Fibroblast of gingiva (primary cell): ENCODE measurements at regions not wholly inside any gene's neighbourhood (a gene's known extent, or its start where the extent isn't known, plus 50 kb on each side); places are given as distances from the start of the nearest gene placed in this dataset.

ENCODE experiments used
- DNase-seq: peaks from one replicate; pipeline ENCODE4 v3.0.0-alpha.2; 2011; ENCODE audit warnings: low read depth

- no peak for DNase-seq
Measured at GRCh38 chr5:143730112-143730801, 81.7 kb upstream of the HMHB1 start.

GRCh38 chr5:143729334-143729946 lies 82.5 kb upstream of the HMHB1 start:
- no peak for DNase-seq

DNA sequence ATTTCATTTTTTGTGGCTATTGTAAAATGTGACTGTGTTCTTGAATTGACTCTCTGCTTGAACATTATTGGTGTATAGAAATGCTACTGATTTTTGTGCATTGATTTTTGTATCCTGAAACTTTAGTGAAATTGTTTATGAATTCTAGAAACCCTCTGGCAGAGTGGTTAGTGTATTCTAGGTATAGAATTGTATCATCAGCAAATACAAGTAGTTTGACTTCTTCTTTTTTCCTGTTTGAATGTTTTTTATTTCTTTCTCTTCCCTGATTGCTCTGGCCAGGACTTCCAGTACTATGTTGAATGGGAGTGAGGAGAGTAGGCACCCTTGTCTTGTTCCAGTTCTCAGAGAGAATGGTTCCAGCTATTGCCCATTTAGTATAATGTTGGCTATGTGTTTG lies 88.8 kb upstream of the HMHB1 start:
- DNase-seq: no peak

DNA sequence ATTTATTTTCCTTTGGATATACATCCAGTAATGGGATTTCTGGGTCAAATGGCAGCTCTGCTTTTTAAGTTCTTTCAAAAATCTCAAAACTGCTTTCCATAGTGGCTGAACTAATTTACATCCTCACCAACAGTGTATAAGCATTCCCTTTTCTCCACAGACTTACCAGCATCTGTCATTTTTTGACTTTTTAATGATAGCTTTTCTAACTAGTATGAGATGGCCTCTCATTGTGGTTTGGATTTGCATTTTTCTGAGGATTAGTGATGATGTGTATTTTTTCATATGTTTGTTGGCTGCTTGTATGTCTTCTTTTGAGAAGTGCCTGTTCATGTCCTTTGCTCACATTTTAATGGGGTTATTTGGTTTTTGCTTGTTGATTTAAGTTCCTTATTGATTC lies 90.0 kb upstream of the HMHB1 start:
- no peak for DNase-seq

GRCh38 chr5:143720689-143721088 lies 91.3 kb upstream of the HMHB1 start:
- no peak for DNase-seq

- DNase-seq: peak; percentile 87
Measured at GRCh38 chr5:143717400-143717799, 94.6 kb upstream of the HMHB1 start.

- no peak for DNase-seq
Measured at GRCh38 chr5:143716881-143717280, 95.1 kb upstream of the HMHB1 start.

GRCh38 chr5:143715616-143716015 lies 96.3 kb upstream of the HMHB1 start:
- DNase-seq: no peak

- DNase-seq: no peak
Measured at GRCh38 chr5:143714629-143715028, 97.3 kb upstream of the HMHB1 start.

DNA sequence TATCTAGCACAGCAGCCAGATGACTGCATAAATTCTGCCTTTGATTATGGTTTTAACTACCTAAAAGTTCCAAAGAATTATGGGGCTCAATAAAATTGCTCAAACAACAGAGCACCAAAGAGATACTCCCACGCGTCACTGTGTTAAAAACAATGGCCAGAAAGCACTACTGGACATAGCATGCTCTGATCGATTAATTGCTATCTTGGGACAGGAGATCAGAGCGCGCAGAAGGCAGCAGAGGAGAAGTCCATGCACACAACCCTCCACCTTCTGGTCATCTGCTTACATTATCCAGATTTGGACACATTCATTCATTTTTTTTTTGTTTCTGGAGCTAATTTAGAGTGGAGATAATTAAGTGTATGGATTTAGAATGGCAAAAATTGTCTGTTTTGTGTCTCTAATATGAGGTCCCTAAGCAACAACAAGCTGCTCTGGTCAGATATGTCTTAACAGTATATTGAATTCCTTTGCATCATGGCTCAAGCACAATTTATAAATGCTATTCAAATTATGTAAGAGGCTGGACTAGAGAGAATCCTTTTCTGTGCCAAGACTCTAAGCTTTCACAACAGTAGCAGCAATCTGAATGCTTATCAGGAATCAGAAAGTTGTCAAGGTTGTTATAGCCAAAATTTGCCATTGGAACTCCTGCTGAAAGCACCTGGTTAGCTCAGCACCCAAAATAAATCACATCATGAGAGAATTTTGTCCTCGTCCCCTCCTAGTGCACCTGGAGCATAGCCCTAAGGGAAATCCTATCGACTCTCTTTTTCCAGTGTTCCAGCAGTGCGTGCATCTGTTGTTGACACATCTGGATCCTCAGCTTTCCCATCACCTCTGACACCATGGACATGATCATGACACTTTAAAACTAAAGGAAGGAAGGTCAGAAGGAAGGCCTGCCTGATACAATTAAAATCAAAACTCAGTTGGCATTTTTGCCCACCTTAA lies 98.6 kb upstream of the HMHB1 start:
- DNase-seq: peak; percentile 85

DNA sequence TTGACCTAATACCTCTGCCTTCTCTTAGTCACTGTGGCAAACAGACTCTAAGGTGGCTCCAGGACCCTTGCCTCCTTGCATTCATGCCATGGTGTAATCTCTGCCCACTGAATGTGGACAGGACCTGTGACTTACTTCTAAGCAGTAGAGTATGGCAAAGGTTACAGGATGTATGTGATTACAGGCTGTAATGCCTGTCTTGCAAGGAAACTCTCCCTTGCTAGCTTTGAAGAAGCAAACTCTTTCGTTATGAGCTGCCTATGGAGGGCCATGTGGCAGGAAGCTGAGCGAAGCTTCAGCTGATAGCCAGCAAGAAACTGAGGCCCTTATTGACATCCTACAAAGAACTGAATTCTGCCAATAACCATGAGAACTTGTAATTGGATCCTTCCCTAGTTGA lies 103.3 kb upstream of the HMHB1 start:
- no peak for DNase-seq

DNA sequence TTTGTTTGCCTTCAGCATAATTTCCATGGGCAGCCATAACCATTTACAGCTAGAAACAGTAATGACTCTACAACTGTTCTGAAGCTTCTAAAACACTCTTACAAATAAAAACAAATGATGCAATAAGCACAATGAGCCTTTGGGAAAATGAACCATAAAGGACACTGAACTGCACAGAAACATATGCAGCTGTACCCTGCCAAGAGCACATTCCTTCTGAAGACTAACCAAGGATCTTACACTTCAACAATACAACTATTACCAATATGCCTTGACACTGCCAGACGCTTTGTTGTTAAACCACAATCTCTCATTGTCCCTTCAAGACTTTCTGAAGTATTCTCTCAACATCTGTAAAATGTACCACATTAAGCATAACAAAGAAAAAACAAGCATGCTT lies 104.2 kb upstream of the HMHB1 start:
- DNase-seq: peak; percentile 90

GRCh38 chr5:143705381-143705780 lies 106.6 kb upstream of the HMHB1 start:
- DNase-seq: peak; percentile 58

- DNase-seq: no peak
Measured at GRCh38 chr5:143703659-143704058, 108.3 kb upstream of the HMHB1 start.

DNA sequence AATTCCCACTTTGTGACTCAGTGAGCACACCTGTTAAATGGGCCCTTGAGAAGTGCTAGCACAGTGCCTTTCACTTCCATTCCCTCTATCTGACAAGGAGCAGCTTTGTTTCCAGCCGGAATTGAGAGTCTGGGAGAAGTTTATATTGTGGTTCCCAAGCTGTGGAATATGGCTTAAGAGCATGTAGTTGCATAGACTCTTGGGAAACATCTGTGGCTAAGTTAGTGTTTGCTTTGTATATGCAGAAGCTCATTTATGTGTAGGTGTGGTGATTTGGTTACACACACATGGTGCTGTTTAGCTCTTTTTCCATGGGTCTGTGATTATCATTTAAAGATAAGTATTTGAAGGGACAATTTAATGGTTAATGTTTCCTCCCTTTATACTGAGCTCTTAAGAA lies 110.5 kb upstream of the HMHB1 start:
- DNase-seq: no peak

DNA sequence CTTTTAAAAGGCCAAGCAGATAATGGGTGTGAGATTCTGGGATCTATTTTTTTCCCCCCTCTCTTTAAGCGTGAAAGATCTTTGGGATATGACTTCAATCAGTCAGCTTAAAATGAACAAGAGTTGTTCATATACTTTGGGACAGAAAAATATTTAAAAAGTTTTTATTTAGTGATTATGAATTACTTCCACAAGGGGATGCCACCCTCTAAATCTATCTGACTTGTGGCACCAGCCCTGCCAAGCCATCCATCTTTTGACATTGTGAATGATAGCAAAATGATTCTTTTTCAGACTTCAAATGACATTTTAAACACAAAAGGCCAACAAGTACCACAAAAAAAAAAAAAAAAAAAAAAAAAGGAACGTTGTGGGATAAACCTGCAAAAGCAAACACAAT lies 111.0 kb upstream of the HMHB1 start:
- DNase-seq: no peak

DNA sequence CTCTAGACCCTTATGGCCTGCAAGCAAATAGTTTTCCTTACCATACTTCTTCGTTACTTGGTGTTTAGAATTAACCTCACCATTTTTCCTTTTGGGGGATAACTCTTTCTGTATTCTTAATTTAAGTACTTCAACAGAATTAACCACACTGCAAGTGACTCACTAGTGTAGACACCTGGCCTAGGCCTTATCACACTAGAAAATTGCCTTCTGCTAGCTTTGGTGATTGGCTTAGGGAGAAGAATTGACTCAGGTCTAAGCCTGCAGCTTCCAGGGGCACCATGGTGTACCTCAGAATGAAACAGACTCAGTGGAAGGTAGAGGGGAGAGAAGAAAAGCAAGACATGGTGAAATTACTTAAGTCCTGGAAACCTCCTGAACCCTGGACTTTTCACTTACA lies 112.8 kb upstream of the HMHB1 start:
- no peak for DNase-seq

GRCh38 chr5:143698574-143698973 lies 113.4 kb upstream of the HMHB1 start:
- DNase-seq: no peak

DNA sequence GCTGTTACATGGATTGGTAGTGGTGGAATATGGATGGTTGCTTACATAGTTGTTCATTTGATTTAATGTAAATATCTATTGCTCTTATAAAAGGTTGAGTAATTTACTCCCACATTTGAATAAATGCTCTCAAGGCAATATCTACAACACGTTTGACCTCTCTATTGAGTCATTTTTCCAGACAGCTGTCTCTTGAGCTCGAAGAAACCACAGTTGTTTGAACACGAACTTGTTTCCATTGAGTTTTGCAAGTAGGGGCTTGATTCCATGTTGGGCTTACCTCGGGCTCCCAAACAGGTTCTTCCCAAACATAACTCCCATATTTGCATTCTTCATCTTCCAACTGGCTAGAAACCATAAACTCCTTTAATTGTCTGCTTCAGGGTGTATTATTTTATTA lies 115.0 kb upstream of the HMHB1 start:
- no peak for DNase-seq

DNA sequence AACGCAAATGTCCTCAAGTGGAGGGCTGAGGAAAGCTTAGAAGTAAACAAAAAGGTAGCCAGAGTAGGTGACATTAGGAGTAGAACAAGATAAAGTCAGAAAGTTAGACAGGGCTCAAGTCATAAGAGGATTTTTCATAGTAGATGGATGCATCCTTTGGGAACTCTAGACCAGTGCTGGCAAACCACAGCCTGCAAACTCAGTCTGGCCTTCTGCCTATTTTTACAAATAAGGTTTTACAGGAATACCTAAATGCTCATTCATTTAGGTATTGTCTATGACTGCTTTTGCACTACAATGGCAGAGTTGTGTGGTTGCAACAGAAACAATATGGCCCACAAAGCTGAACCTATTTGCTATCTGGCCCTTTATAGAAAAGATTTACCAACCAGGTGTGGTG lies 116.0 kb upstream of the HMHB1 start:
- DNase-seq: no peak

DNA sequence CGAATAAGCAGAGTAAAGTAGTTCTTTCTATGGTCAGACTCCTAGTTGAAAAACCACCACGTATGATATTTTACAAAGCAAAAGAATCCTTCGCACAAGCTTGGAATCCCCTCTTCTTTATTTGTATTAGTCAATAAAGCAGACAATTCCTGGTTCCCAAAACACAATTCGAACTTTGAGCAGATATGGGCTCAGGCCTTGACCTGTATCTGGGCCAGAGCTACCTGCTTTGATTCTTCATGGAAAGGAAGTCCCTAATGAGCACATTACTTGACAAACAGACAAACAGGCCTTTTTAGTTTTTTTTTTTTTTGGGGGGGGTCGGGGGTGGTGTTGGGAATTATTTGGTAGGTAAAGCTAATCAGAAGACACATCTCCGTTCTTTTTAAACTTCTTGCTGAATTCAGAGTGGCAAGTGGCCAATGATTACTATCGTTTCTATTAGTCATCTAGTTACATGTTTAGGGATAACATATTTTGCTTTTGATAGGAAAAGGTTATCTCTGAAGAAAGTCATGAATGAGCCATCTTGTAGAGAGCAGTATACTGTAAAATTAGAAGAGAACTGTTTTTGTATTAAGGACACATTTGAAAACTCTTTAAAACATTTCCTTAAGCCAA lies 116.6 kb upstream of the HMHB1 start:
- DNase-seq: no peak

DNA sequence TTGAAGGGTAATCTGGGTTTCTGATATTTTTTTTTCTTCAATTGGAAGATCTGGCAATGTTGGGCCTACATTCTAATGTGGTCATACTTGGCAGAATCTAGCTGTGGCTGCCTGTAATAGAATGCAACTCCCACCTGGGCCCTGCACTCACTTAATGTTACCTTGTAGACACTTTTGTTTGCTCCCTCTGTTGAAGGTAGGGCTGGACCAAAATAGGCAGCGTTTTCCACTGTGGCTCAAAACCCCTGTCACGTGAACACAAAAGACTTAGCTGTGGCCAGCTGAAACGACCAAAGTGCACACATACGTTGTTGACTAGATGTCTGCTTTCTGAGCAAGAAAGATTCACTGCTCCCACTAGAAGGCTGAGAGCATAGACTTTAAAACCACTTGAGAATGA lies 117.6 kb upstream of the HMHB1 start:
- no peak for DNase-seq
